Keratinocyte (primary cell): ENCODE measurements at regions not wholly inside any gene's neighbourhood (a gene's known extent, or its start where the extent isn't known, plus 50 kb on each side); places are given as distances from the start of the nearest gene placed in this dataset.

Experiments used
- CTCF ChIP-seq, 3 experiments: IDR thresholded peaks in 1 of 3; conservative IDR thresholded peaks in 1 of 3; optimal IDR thresholded peaks in 1 of 3; 2 replicates in 2 of 3; 3 replicates in 1 of 3; pipeline versions ENCODE3 to v1.5.1; 2011; ENCODE audit warnings: low read length in 3 of 3, mild to moderate bottlenecking in 3 of 3, moderate library complexity in 2 of 3, control low read depth in 1 of 3, inconsistent platforms in 1 of 3; ENCODE audit not compliant: insufficient read depth in 2 of 3; ENCODE audit errors: extremely low read depth in 1 of 3
- EZH2 ChIP-seq: IDR thresholded peaks from one replicate; pipeline ENCODE4 v1.6.1; 2012; ENCODE audit warnings: inconsistent platforms, mild to moderate bottlenecking, low read length, moderate library complexity

- TF ChIP-seq CTCF (optimal IDR thresholded peaks at IDR 0.05 in 1 of 3, IDR thresholded peaks at IDR 0.05 in 1 of 3, conservative IDR thresholded peaks at IDR 0.05 in 1 of 3; ENCODE audit: extremely low read depth in 1 of 3, insufficient read depth in 2 of 3, low read length in 3 of 3): no peak
- no peak for TF ChIP-seq EZH2
Observed at GRCh38 chr11:10930972-10931760, 73.3 kb upstream of the ZBED5 start.
